ENCODE measurements at regions not wholly inside any gene's neighbourhood (a gene's known extent, or its start where the extent isn't known, plus 50 kb on each side); places are given as distances from the start of the nearest gene placed in this dataset.

DNA sequence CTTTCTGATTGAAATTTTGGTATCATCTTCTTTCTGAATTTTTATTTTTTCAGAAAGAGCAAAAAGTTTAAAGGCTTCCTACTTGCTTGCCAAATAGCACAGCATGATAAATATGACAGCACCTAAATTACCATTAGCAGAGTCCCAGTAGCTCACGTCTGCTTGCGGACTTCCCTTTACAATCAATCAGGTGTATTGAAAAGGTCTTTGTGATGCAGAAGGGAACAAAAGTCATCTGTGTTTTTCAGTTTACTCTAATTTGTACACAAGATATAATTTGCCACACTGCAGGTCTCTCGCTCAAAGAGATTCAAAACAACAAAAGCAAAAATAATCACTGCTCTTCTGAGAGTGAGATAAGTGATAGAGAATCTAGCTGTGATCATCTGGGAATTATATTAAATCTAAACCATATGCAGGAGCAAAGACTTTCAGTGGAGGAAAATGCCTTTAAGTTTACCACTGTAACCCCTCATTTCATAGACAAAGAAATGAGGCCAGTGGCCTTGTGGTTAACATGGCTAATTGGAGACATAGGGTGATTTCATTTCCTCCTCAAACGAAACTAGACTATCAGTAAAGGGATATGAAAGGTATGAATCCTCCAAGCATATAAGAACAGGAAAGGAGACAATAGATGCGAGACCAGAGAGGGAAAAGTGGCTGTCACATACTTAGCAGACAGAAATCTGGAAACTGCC, 240.8 kb upstream of the TMPO start:
- DNase-seq (ENCODE audit: low read depth in 2 of 2): no peak

DNA sequence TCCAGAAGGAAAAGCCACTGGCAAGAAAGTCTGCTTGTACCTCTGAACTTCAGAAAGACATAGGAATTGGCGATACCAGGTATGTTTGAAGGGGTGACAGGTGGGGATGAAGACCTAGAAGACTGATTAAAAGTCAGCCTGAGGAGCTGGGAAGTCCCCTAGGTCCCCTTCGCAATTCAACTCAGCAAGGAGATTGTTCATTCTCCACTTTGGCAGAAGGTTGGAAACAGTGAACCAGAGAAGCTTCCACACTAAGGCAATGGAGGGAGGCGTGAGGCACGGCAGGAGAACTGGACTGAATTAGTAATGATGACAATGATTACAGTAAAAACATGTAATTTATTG, 240.3 kb upstream of the TMPO start:
- no peak for DNase-seq (ENCODE audit: low read depth in 2 of 2)

DNA sequence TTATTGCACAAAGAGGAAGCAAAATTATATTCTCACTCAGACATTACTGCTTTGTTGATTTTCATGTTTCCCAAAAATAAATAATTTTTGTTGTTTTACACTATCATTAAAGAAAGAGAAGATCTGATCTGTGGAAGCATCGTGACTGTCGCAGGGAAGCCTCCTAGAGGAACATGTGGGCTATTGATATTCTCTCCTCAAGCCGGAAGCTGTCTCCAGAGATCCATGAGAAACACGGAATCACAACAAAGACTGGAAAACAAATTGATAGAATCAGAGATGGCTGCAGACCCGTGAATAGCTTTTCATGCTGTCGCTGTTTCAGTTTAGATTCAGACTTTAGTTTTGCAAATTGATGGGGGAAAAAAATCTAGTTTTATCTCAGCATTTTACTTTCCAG, 235.2 kb upstream of the TMPO start:
- DNase-seq (ENCODE audit: low read depth in 2 of 2): no peak

DNA sequence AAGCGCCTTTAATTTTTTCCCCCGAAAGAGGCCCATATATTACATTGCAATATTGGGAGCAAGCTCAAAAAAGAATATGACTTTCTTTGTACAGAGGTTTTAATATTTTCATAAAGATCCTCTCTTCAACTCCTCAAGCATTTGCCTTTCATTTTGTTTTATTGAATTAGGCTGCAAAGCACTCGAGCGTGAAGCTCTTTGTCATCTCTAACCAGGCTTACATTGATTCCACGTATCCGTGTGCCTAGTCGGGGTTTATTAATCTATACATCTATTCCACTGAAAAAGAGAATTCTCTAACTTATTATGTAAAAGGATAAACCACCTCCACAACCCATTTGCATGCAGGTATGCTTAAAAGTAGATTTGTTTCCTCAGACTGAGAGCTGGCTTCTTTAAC, 234.8 kb upstream of the TMPO start:
- DNase-seq (ENCODE audit: low read depth in 2 of 2): no peak

DNA sequence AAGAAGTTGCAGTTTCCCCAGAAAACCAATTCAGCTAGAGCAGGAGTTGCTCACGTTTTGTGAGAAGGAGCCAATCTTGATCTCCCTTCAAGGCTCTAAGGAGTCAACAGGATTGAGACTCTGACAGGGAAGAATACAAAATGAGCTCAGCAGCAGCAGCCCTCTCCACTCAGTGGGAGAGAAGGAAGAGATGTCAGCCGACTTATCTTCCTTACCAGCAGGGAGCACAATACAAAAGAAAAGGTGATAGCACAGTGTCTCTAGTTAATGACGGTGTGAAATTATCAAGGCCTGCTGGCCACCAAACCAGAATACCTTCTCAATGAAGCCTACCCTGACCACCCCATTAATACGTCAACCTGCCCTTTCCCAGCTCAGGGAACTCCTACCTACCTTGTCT, 223.6 kb upstream of the TMPO start:
- DNase-seq (ENCODE audit: low read depth in 2 of 2): no peak

DNA sequence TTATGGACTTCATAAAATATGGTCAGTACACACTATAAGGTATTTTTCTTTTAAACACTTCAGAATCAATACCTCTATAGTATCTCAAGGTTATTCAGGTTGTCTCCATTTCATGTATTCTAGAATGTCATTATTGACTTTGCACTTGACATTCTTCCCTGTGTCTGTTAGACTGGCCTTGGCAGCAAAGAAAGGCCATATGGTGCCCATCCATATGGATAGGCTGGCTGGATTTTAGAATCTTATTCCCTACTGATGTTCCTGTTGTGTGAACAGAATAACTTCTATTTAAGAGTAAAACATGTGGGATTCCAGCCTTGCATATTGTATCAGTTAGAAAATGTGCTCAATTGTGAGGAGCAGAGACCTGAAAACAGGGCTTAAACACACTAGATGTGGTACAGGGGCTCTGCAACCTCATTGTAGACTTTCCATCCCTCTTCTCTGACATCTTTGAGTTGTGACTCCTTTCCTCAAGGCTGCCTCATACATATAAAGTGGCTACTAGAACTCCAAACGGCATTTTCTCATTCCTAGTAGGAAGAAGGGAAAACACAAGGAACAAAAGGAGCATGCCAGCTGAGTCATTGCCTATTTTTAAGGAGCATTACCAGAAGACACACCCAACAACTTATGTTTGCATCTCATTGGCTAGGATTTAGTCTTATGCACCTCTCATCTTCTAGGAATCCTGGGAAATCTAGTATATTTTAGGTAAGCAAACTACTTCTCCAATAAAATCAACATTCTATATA, 221.2 kb upstream of the TMPO start:
- DNase-seq (ENCODE audit: low read depth in 2 of 2): no peak

DNA sequence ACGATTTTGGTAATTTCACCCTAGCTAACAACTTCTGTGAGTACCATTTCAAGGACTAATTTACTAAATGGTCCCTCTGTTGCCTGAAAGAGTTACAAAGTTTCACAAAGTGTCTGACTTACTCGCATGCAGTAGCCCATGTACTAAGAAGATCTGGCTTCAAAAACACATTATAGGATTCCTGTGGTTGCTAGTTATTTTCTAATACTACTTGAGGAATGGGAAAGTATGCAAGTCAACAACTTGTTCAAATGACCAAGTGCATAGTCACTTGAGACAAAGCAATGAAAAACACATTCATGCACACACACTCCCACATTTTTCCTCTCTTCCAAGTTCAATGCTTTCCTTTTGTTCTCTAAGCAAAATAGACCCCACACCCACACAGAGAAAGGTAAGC, 219.7 kb upstream of the TMPO start:
- no peak for DNase-seq (ENCODE audit: low read depth in 2 of 2)

DNA sequence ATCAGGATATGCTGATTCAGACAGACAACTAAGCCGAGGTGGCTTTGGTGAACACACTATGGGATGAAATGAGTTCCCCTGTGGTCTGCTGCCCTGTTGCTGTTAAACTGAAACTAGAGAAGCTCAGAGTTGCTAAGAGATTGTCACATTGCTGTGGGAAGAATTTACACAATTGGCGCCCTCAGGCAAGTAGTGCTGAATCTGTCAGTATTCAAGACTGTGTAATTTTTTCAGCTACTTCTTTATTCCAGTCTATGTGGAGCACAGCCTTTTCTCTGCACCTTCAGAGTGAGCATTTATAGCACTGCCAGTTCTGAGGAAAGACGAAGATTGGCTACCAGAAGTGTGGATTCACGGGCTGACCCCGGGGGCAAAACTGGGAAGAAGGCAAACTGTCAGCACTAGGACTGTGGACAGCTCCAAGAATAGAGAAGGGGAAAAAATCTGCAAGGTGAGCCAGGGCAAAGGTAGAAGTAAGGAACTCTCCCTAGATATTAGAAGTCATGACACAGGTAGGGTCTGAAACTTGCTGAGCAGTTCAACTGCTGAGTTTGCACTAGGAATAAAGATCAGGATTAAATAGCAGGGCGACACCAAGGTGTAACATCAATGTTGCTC, 218.8 kb upstream of the TMPO start:
- DNase-seq (ENCODE audit: low read depth in 2 of 2): no peak

DNA sequence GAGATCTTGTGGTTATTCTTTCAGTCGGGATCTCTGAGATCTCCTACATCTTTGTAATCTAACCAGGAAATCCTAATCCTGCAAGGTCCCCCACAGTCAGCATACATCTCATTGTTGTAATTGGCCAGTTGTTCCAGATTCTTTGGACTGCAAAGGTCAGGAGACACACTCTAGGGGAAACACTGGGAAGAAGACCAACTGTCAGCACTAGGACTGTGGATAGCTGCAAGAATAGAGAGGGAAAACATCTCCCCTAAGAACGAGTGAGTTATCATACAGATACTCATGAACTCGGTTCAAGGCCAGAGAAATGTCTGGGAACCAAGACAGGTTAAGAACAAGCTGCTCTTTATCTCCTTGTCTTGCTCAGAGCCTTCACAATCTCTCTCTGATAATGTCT, 217.9 kb upstream of the TMPO start:
- DNase-seq (ENCODE audit: low read depth in 2 of 2): no peak

DNA sequence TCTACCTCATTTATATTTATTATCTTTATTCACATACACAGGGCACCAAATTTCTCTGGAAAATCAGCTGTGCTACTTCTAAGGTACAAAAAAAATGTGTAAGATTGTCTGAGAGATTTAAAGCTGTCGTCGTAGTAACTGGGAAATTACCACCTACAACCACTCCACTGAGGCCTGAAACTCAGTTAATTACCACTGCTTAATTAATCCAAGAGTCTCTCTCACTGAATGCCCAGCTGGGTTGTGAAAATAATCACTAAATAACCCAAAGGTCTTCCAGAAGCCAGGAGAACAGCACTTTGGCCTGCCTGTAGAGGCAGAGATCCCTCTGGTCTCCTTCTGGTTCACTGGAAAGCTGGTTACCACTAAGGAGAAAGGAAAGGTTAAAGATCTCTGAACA, 207.2 kb upstream of the TMPO start:
- DNase-seq (ENCODE audit: low read depth in 2 of 2): no peak

DNA sequence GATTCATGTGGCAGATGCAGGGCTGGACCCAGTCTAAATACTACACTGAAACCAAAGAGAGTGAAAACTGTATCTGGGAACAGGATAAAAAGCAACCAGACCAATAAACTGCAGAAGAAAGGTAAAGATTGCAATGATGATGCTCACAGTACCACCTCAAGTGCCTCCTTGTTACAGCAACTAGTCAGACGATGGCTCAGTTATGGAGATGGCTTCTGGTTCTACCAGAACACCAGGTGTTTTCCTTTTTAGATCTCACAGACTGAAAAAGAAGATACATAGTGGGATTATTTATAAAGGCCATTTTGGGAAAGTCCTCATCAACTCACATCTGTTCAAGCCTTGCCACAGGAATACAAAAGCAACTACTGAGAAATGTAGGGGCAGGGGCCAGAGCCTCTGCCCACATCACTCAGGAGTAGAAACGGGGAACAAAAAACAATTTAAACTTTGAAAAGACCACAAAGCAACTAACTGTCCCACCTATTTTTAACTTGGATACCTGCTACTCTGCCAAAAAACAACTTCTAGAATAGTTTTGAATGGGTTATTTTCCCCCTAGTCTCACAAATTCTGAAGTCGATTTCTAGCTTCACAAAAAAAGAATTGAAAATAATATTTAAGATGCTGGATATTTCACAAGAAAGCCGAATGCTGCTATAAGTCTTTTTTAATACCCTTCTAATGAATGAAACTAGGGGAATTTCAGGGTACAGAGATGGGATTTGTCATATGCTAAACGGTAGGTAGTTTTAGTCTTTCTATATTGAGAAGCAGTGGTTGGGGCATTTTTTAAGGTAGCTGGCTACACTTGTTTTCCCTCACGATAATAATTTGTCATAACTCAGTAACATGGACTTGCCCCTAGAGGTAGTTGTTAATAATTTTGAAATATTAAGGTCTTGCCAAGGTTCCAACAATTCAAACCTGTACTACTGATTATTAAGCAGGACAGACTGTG, 197.2 kb upstream of the TMPO start:
- no peak for DNase-seq (ENCODE audit: low read depth in 2 of 2)

DNA sequence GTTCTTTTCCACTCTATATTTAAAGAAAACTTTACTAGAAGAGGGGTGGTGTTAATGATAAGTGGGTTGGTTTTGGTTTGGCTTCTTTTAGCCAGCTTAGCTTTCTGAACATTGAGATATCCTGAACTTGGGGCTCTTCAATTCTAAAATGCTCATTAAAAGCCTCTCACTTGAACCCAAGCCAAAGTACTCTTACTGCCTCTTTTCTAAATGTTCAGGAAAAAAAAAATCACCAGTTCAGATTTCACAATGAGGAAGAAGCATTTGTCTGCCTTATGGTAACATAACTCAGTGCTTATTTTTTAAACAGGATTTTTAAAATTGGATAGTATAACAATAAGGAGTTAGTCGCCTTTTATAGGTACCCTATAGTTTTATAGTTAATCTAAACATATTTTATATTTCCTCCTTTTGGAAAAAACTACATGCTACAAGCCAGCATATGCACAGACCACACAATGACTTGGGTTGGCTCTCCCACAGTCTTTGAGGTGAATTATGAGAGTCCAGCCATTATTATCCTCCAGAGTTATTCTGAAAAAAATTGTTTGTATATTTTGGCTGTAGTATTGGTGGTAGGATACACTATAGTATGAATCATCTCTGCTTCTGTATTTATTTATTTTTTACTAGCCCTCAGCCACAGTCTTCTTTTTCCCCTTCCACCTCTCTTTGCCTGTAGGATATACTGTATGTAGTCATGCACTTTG, 195.5 kb upstream of the TMPO start:
- DNase-seq (ENCODE audit: low read depth in 2 of 2): no peak

DNA sequence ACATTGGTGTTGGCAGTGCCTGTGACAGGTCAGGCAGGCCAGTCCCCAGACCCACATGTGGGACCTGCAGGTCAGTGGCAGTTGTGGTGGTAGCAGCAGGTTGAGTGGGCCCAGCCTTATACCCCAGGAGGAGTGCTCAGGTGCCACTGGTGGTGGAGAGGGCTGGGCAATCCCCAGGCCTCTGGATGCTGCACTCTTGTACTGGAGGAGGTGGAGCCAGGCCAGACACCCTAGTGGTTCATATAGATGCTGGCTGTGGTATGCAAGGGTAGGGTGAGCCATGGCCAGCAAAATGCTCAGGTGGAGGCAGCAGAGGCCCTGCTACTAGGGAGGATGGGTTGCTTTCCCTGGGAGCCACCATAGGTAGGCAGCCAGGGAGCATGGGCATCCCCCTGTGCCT, 190.4 kb upstream of the TMPO start:
- DNase-seq (ENCODE audit: low read depth in 2 of 2): no peak

DNA sequence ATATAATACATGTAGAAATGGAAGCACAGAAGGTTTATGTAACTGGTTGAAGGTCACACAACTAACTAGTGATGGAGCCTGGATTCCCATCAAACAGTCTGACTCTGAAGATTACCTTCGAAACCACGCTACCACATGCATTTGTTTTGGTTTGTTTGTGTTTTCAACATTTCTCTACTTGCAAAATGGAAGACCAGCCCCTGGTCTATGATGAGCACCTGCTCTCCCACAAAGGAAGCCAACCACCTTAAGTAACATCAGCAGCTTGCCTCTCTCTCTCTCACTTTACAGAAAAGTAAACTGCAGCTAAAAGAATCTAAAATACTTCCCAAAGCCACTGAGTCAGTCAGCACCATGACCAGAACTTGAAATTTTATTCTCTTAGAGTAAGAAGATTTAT, 186.9 kb upstream of the TMPO start:
- no peak for DNase-seq (ENCODE audit: low read depth in 2 of 2)

DNA sequence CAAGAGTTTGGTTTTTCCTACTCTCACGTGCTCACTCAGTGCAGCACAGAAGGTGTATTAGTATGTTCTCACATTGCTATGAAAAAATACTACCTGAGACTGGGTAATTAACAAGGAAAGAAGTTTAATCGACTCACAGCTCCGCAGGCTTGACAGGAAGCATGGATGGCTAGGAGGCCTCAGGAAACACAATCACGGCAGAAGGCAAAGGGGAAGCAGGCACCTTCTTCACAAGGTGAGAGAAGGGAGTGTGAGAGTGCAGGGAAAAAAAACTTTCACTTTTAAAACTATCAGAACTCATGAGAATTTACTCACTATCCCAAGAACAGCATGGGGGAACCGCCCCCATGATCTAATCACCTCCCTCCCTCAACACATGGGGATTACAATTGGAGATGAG, 185.8 kb upstream of the TMPO start:
- DNase-seq (ENCODE audit: low read depth in 2 of 2): no peak

DNA sequence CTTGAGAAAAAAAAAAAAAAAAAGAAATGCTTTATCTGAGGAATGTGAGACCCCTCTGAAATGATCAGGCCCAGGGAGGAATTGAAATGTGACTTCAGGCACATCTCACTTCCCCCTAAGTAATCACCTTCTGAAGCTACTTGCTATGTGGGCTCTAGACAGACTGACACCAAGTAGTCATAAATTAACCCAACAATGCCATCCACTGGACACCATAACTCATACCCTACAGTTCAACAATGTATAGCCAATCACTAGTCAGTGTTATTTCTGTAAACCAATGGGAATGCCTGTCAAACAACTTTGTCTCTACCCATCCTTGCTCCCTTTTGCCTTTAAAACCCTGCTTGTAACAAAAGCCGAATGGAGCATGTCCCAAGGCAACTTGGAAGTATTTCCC, 182.7 kb upstream of the TMPO start:
- no peak for DNase-seq (ENCODE audit: low read depth in 2 of 2)

DNA sequence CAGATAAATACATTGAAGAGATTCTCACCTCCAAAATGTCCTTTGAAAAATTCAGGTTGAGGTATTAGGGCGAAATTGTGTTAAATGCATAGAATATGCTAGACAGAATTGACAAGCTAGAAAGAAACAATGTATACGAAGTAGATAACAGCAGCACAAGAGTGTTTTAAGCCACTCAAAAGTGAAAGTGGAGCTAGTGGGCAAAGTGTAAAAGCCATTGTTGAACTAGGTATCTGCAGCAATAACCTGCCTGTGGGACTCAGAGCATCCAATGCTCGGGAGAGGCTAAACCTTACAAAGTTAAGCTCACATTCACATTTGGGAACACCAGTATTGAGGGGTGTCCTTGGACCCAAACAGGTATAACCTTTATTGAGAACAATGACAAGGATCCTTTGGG, 180.6 kb upstream of the TMPO start:
- DNase-seq (ENCODE audit: low read depth in 2 of 2): no peak

DNA sequence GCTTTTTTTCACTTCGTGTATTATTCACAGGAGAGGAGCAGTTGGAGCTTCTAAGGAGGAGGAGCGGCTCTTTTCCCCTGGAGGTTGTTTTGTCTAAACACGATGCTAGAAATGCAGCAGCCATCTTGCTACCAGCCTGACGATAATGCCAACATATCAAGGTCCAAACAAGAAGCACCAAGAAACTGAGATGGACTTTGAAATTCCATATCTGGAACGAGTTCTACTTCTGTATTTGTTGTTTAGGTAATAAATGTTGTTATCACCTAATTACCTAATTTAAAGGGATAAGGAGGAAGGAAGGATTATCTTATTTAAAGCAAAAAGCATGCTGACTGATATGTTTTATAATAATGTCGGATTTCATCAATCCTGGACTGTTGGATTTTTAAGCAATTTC, 174.4 kb upstream of the TMPO start:
- DNase-seq (ENCODE audit: low read depth in 2 of 2): no peak

DNA sequence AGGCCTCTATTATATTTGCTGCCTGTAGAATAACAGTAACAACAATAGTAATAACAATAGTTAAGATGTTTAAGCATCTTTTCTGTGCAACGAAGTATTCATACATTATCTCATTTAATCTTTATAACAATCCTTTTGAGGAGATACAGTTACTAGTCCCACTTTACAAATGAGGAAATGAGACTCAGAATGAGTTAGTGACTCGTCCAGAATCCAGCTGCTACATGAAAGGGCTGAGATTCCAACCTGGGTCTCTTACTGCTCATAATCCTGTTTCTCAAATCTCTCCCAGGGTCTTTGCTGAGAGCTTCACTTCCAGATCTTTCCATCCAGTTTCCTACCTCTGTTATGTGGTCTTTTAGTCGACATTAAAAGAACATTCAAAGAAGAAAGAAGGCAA, 173.7 kb upstream of the TMPO start:
- DNase-seq (ENCODE audit: low read depth in 2 of 2): no peak

DNA sequence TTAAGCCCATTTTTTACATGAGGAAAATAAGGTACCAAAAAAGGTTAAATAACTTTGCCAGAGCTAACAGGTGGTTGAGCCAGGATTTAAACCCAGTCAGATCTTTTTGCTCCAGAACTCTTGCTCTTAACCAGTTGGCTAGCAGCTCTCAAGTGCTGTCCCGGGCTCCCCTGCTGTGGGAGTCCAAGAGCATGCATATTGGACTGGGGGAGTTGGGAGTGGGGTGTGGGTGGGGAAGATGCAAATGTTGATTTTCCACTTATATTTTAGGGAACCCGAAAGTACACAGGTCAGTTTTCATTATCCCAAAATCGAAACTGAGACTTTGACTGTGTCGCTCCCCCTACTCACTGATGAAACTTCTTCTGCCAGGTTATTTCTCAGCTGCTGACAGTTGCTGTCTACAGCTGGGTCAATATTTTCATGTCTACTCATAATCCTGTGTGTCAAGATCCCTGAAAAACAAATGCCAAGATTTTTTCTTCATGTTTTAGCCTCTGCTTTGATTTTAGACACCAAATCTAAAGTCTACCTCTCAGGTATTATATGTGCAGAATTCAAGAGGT, 172.3 kb upstream of the TMPO start:
- no peak for DNase-seq (ENCODE audit: low read depth in 2 of 2)

Data from stimulated activated CD4-positive, alpha-beta T cell treated with anti-CD3 and anti-CD28 coated beads, Interleukin-12 subunit alpha, Interleukin-12 subunit beta, amount 100 ng/mL, for 24 hours (primary cell).